ENCODE measurements at regions not wholly inside any gene's neighbourhood (a gene's known extent, or its start where the extent isn't known, plus 50 kb on each side); places are given as distances from the start of the nearest gene placed in this dataset.

GRCh38 chr1:79074975-79075374 lies 68.4 kb upstream of the ADGRL4 start:
- Histone ChIP-seq H4K5ac (ENCODE audit: insufficient read length, low read depth, low read length) (no peak overlapping the region), H3K79me2 (ENCODE audit: control insufficient read depth in 1 of 2, insufficient read depth in 2 of 2, low read length in 2 of 2) (no peaks in the 10 kb centered on the region), H3K4ac (replicated peaks; ENCODE audit: insufficient read length, low read depth, low read length) (no peak overlapping the region), H2BK120ac (replicated peaks; ENCODE audit: low read depth, low read length) (no peak overlapping the region), H3K9me3 (ENCODE audit: insufficient read depth in 2 of 2, low read depth in 1 of 2, low read length in 1 of 2) (no peaks in the 10 kb centered on the region), H3K4me1 (replicated peaks in 1 of 4; ENCODE audit: control insufficient read depth in 3 of 4, insufficient read depth in 4 of 4, low read length in 3 of 4) (peaks cover 0 to 3% (median 0%) of the 10 kb centered on the region in 4 experiments; a peak in 1 of 7 replicates), H3K79me1 (ENCODE audit: low read depth, low read length) (no peaks in the 10 kb centered on the region), H2AK5ac (ENCODE audit: low read depth, low read length) (no peak overlapping the region), H3K9ac (replicated peaks in 1 of 4; ENCODE audit: extremely low read depth in 1 of 4, low read depth in 3 of 4, low read length in 3 of 4) (no peak overlapping the region), H4K20me1 (replicated peaks in 1 of 2; ENCODE audit: control insufficient read depth in 1 of 2, insufficient read depth in 2 of 2, low read length in 2 of 2) (no peaks in the 10 kb centered on the region), H2BK15ac (ENCODE audit: low read length) (no peak overlapping the region), H4K8ac (ENCODE audit: extremely low read depth, insufficient read depth, low read length) (no peak overlapping the region), H2BK12ac (ENCODE audit: low read depth, low read length) (no peak overlapping the region), H4K91ac (replicated peaks; ENCODE audit: insufficient read length, low read length) (no peak overlapping the region), H3K4me2 (ENCODE audit: insufficient read depth in 1 of 2, low read depth in 2 of 2, low read length in 2 of 2) (no peak overlapping the region), H3K56ac (replicated peaks; ENCODE audit: insufficient read length, low read depth, low read length) (no peak overlapping the region), H3K27ac (ENCODE audit: low read depth, low read length) (no peak overlapping the region), H3K23ac (ENCODE audit: insufficient read length) (no peak overlapping the region), H3K18ac (ENCODE audit: extremely low read depth, low read length) (no peak overlapping the region), H2AFZ (ENCODE audit: low read length) (no peak overlapping the region), H2BK5ac (ENCODE audit: low read depth, low read length) (no peak overlapping the region), H3K14ac (ENCODE audit: insufficient read length) (no peak overlapping the region), H3K36me3 (ENCODE audit: control insufficient read depth in 2 of 4, insufficient read depth in 4 of 4, low read length in 3 of 4) (no peaks in the 10 kb centered on the region), H2BK20ac (ENCODE audit: low read length) (no peak overlapping the region), H3K4me3 (ENCODE audit: extremely low read depth in 1 of 4, insufficient read depth in 2 of 4, low read depth in 3 of 4, low read length in 4 of 4) (no peak overlapping the region), H3K27me3 (replicated peaks in 1 of 4; ENCODE audit: control insufficient read depth in 3 of 4, extremely low read depth in 1 of 4, insufficient read depth in 3 of 4, low read length in 3 of 4) (no peaks in the 10 kb centered on the region), H3K23me2 (ENCODE audit: low read depth, low read length) (no peaks in the 10 kb centered on the region)
- DNase-seq (ENCODE audit: low read depth in 1 of 2, low spot score in 2 of 2) (no peak), FAIRE-seq (no peak)
- CTCF ChIA-PET (ENCODE audit: partially characterized antibody): no interaction called here
- 95% methylated on average over 2 of the region's 2 CpGs; no CpG with 5 or more reads in 1 of the 2 experiments for WGBS, 2 experiments (ENCODE audit: extremely low coverage in 1 of 2, insufficient coverage in 1 of 2, insufficient read length in 1 of 2, insufficient replicate concordance in 2 of 2, low coverage in 1 of 2, low lambda C conversion rate in 2 of 2, missing lambda C conversion rate in 1 of 2)
- POLR2A ChIA-PET (ENCODE audit: partially characterized antibody): no interaction called here
- TF ChIP-seq TBP (IDR thresholded peaks at IDR 0.05; ENCODE audit: low read depth, low read length) (no peak), BRCA1 (IDR thresholded peaks at IDR 0.05; ENCODE audit: low read depth, low read length) (no peak), BCL11A (IDR thresholded peaks at IDR 0.05; ENCODE audit: low read depth in 2 of 2, low read length in 2 of 2) (no peak), SIN3A (conservative IDR thresholded peaks at IDR 0.05 in 1 of 2, IDR thresholded peaks at IDR 0.05 in 1 of 2; ENCODE audit: low read depth in 1 of 2, low read length in 2 of 2) (no peak), MAFK (IDR thresholded peaks at IDR 0.05; ENCODE audit: low read depth, low read length) (no peak), CHD1 (IDR thresholded peaks at IDR 0.05; ENCODE audit: low read depth, low read length) (no peak), USF2 (IDR thresholded peaks at IDR 0.05; ENCODE audit: low read length) (no peak), NRF1 (IDR thresholded peaks at IDR 0.05; ENCODE audit: low read depth, low read length) (no peak), KDM4A (IDR thresholded peaks at IDR 0.05; ENCODE audit: low read depth, low read length, severe bottlenecking) (no peak), POU5F1 (IDR thresholded peaks at IDR 0.05; ENCODE audit: low read depth, low read length) (no peak), SRF (IDR thresholded peaks at IDR 0.05; ENCODE audit: low read depth, low read length) (no peak), SIX5 (IDR thresholded peaks at IDR 0.05; ENCODE audit: low read depth, low read length) (no peak), TAF7 (optimal IDR thresholded peaks at IDR 0.05; ENCODE audit: borderline replicate concordance, low read depth, low read length) (no peak), SAP30 (IDR thresholded peaks at IDR 0.05; ENCODE audit: insufficient read depth, insufficient replicate concordance, low read length) (no peak), HDAC6 (IDR thresholded peaks at IDR 0.05; ENCODE audit: low read depth, low read length) (no peak)

All from H1 (cell line).